Adipocyte (in vitro differentiated cells): ENCODE measurements at regions not wholly inside any gene's neighbourhood (a gene's known extent, or its start where the extent isn't known, plus 50 kb on each side); places are given as distances from the start of the nearest gene placed in this dataset.

Source experiments
- DNase-seq: peaks from one replicate; pipeline ENCODE4 v3.0.0-alpha.2; 2015; ENCODE audit warnings: low read depth
- H3K27me3 ChIP-seq: replicated peaks from 2 replicates; pipeline ENCODE4 v1.7.0; 2013; ENCODE audit warnings: mild to moderate bottlenecking, low read length, moderate library complexity; ENCODE audit not compliant: control insufficient read depth, insufficient read depth
- H3K36me3 ChIP-seq: 2 replicates; pipeline ENCODE4 v1.7.0; 2013; ENCODE audit warnings: low read length, mild to moderate bottlenecking, moderate library complexity; ENCODE audit not compliant: control insufficient read depth, insufficient read depth, severe bottlenecking
- H3K4me1 ChIP-seq: 2 replicates; pipeline ENCODE4 v1.7.0; 2013; ENCODE audit warnings: mild to moderate bottlenecking, low read length, moderate library complexity; ENCODE audit not compliant: control insufficient read depth, insufficient read depth
- H3K4me3 ChIP-seq: 2 replicates; pipeline ENCODE4 v1.7.0; 2013; ENCODE audit warnings: mild to moderate bottlenecking, low read length, moderate library complexity
- H3K9ac ChIP-seq: 2 replicates; pipeline ENCODE4 v1.7.0; 2013; ENCODE audit warnings: mild to moderate bottlenecking, low read length, moderate library complexity
- H3K9me3 ChIP-seq: 2 replicates; pipeline ENCODE4 v1.7.0; 2013; ENCODE audit warnings: mild to moderate bottlenecking, low read length, moderate library complexity; ENCODE audit not compliant: control insufficient read depth

DNA sequence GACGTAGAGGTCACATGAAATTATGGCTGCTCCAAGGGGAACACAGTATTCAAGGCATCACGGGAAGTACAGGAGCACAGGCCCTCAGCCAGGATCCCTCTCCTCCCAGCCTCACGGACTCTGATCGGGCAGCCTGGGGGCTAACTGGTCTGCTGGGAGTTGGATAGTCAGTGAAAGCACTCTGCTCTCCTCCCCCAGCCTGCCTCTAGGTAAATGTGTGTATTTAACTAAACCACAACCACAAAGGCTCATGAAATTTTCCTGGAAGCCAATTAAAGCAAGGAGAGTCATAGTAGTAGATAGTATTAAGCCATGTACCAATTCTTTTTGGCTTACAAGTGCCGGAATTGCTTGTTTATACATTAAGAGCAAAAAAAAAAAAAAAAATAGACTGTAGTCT, 254.3 kb downstream of the MSRB3 start:
- H3K4me3 ChIP-seq = no peak overlapping the region
- peaks cover 2% of the 10 kb centered on the region for H3K9me3 ChIP-seq
- H3K27me3 ChIP-seq = no peaks in the 10 kb centered on the region
- peaks cover 34% of the 10 kb centered on the region for H3K4me1 ChIP-seq
- DNase-seq = peak; percentile 46
- H3K36me3 ChIP-seq = no peaks in the 10 kb centered on the region
- peak overlapping the region; percentile 51 for H3K9ac ChIP-seq

- Histone ChIP-seq H3K4me3 (peak overlapping the region; percentile 32), H3K9ac (peak overlapping the region; percentile 51), H3K36me3 (no peaks in the 10 kb centered on the region), H3K27me3 (no peaks in the 10 kb centered on the region), H3K9me3 (peaks cover under 1% of the 10 kb centered on the region), H3K4me1 (peaks cover 34% of the 10 kb centered on the region)
- no peak for DNase-seq
Observed at GRCh38 chr12:65533177-65533883, 254.8 kb downstream of the MSRB3 start.

DNA sequence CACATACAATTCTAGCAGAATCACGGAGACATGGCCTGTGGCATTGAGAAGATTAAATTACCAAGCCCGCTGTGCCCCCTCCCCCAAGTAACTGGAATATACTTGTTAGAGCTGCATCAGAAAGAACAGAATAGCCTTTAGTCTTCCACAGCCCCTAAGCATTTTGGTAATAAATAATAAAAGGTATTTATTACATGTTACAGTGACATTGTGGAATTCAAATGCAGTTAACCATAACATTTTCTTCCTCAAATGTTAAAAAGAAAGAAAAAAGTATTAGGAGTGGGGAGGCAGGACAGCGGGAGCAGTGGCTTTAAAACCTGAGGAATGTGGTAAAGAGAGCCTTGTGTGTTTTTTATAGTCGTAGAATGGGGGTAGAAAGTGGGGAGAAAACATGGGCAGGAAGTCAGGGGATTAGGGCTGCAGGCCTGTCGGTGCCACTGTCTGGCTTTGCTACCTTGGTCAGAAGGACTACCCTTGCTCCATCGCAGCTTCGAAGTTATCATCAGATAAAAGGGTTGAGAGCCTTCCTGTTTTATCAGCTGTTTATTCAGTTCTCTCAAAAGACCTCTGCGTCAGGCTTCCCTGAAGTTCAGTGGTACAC, 255.9 kb downstream of the MSRB3 start:
- Histone ChIP-seq H3K4me3 (no peak overlapping the region), H3K36me3 (no peaks in the 10 kb centered on the region), H3K9ac (no peak overlapping the region), H3K27me3 (no peaks in the 10 kb centered on the region), H3K9me3 (peaks cover 11% of the 10 kb centered on the region), H3K4me1 (peaks cover 34% of the 10 kb centered on the region)
- DNase-seq = no peak

- H3K36me3 ChIP-seq = no peaks in the 10 kb centered on the region
- no peaks in the 10 kb centered on the region for H3K27me3 ChIP-seq
- peaks cover 34% of the 10 kb centered on the region for H3K4me1 ChIP-seq
- no peak for DNase-seq
- no peak overlapping the region for H3K9ac ChIP-seq
- peaks cover 26% of the 10 kb centered on the region for H3K9me3 ChIP-seq
- H3K4me3 ChIP-seq = no peak overlapping the region
Observed at GRCh38 chr12:65535946-65536345, 257.5 kb downstream of the MSRB3 start.

GRCh38 chr12:65536351-65536750, 257.9 kb downstream of the MSRB3 start:
- H3K4me3 ChIP-seq = no peak overlapping the region
- H3K4me1 ChIP-seq = peaks cover 34% of the 10 kb centered on the region
- no peak overlapping the region for H3K9ac ChIP-seq
- no peak for DNase-seq
- no peaks in the 10 kb centered on the region for H3K27me3 ChIP-seq
- peaks cover 30% of the 10 kb centered on the region for H3K9me3 ChIP-seq
- no peaks in the 10 kb centered on the region for H3K36me3 ChIP-seq

DNA sequence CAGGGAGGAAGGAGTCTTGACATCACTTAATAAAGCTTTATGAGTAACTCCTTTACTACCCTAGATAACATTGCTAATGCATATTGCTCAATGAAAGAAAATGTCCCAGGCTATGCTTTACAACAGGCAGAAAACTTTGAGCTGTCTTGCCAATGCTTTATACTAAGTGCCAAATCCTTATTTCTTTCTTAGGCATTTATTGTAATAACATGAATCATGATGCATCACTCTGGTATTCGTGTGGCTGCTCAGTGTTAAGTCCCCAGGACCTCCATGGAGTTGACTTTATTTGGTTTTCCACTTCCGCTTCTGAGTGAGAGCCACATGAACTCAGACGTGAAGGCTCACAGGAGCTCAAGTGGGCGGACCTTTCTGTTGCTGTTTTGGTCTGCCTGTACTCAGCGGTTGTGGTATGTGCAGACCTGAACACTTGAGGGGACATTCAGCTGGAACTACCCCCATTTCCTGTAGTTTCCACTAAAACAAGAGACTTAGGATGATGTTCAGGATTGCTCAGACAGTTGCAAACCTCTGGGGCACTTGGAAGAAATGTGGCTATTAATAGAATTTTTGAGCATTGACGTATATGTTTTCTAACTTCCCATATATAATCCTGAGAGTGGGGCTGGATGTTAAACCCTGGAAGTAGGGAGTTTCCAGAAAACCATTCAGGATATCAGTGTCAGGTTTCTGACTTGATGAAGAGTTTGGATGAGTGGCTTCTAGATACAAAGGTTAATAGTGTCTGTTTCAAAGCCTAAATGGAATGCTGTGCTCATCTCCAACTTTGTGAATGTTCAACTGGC, 258.6 kb downstream of the MSRB3 start:
- no peaks in the 10 kb centered on the region for H3K27me3 ChIP-seq
- no peak overlapping the region for H3K9ac ChIP-seq
- peak; percentile 97 for DNase-seq
- no peaks in the 10 kb centered on the region for H3K36me3 ChIP-seq
- H3K4me3 ChIP-seq = no peak overlapping the region
- H3K4me1 ChIP-seq = peaks cover 29% of the 10 kb centered on the region
- peaks cover 35% of the 10 kb centered on the region for H3K9me3 ChIP-seq

DNA sequence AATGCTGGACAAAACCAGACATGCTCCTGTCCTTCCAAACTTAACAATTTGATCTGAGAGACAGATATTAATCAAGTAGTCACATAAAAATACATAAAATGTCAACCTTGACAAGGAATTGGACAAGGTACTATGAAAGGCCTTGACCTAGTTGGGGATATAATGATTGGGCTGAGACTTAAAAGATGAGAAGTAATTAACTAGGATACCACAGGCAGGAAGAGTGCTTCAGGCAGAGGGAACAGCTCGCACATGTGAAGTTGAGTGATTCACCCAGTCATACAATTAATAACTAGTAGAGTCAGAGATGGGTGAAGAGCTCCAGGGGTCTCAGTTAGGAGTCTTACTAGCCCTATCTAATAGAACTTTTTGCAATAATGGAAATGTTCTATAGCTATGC, 259.5 kb downstream of the MSRB3 start:
- no peak for DNase-seq
- no peak overlapping the region for H3K4me3 ChIP-seq
- peaks cover 20% of the 10 kb centered on the region for H3K4me1 ChIP-seq
- H3K9me3 ChIP-seq = peaks cover 35% of the 10 kb centered on the region
- H3K27me3 ChIP-seq = no peaks in the 10 kb centered on the region
- H3K9ac ChIP-seq = no peak overlapping the region
- no peaks in the 10 kb centered on the region for H3K36me3 ChIP-seq

DNA sequence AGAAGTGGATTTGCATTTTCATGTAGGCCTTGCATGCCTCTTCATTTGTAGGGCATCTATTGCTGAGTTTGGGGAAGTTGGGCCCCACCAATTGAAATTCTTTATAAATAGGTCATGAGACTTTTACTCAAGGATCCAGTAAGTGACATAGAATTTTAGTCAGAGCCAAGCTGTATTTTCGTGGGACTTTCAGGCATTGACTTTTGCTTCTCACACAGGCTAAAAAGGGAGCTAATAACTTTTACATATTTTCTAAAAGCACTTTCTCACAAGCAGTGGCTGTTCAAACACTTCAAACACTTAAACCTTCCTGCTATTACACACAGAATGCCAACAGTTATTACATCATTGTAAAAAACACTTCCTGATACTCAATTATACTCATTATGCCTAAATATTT, 260.5 kb downstream of the MSRB3 start:
- no peak overlapping the region for H3K9ac ChIP-seq
- no peak for DNase-seq
- H3K27me3 ChIP-seq = no peaks in the 10 kb centered on the region
- H3K4me3 ChIP-seq = no peak overlapping the region
- H3K4me1 ChIP-seq = peaks cover 13% of the 10 kb centered on the region
- peaks cover 35% of the 10 kb centered on the region for H3K9me3 ChIP-seq
- H3K36me3 ChIP-seq = no peaks in the 10 kb centered on the region

DNA sequence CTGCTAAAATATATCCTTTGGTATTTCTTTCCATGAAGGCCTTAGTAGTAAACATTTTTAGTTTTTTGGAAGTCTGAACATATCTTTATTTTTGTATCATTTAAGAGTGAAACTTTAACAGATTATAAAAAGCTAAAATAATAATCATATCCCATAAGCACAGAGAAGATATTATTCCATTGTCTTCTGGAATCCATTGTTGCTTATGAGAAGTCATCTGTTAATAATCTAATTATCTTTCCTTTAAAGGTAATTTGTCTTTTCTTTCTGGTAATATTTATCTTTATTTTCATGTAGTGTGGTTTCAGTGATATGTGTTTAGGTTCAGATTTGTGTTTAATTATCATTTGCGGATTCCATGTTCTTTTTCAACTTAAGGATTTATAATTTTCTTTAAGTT, 261.7 kb downstream of the MSRB3 start:
- Histone ChIP-seq H3K4me3 (no peak overlapping the region), H3K9ac (no peak overlapping the region), H3K27me3 (no peaks in the 10 kb centered on the region), H3K36me3 (no peaks in the 10 kb centered on the region), H3K9me3 (peaks cover 35% of the 10 kb centered on the region), H3K4me1 (peaks cover 13% of the 10 kb centered on the region)
- no peak for DNase-seq

DNA sequence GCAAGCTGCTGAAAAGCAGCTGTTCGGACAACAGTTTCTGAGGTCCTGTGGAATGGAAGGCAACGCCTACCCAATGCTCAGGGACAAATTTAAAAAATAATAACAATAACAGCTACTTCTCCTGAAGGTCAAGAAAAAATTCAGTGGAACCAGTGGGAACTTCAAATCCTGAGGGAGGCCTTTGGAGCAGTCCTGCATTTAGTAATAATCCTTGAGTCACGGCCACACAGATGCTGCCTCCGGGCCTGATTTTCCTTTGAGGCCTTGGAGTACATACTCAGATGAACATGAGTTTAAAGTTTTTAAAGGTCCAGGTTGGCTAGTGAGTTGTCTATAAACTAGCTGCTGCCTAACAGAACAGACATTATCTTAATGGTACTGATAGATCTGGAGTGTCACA, 268.0 kb downstream of the MSRB3 start:
- Histone ChIP-seq H3K27me3 (no peaks in the 10 kb centered on the region), H3K9ac (no peak overlapping the region), H3K9me3 (peaks cover 4% of the 10 kb centered on the region), H3K4me1 (no peaks in the 10 kb centered on the region), H3K4me3 (no peak overlapping the region), H3K36me3 (no peaks in the 10 kb centered on the region)
- no peak for DNase-seq

GRCh38 chr12:65556676-65557437, 267.4 kb upstream of the HMGA2 start:
- H3K9me3 ChIP-seq = no peaks in the 10 kb centered on the region
- H3K4me1 ChIP-seq = peaks cover 10% of the 10 kb centered on the region
- no peaks in the 10 kb centered on the region for H3K27me3 ChIP-seq
- H3K4me3 ChIP-seq = no peak overlapping the region
- H3K36me3 ChIP-seq = no peaks in the 10 kb centered on the region
- peak; percentile 94 for DNase-seq
- H3K9ac ChIP-seq = no peak overlapping the region
